GM12874 (cell line): ENCODE measurements at regions not wholly inside any gene's neighbourhood (a gene's known extent, or its start where the extent isn't known, plus 50 kb on each side); places are given as distances from the start of the nearest gene placed in this dataset.

Experiments
- TF ChIP-seq, protein P1 (sequence below): IDR thresholded peaks from 2 replicates; pipeline ENCODE4 v1.5.1; 2011; ENCODE audit warnings: low read depth, mild to moderate bottlenecking, control low read depth, low read length, moderate library complexity; ENCODE audit not compliant: insufficient read depth

DNA sequence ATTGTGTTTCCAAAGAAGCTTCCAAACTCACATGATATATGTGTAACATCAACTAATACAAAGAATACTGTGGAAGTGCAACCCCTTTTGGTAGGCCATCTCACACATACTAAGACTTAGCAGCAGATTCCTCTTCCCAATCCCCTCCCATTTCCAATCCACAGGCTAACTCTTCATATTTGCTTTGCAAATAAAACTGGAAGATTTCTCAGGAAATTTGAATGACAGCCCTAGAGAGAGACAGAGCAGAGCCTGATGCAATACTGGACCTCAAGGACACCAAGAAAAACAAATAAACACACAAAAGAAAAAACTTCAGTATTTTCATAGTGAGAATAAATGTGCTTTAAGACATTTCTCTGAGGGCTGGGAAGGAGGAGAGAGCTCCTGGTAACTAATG is 190.2 kb upstream of the BRINP3 start:
- TF ChIP-seq, protein P1, sequence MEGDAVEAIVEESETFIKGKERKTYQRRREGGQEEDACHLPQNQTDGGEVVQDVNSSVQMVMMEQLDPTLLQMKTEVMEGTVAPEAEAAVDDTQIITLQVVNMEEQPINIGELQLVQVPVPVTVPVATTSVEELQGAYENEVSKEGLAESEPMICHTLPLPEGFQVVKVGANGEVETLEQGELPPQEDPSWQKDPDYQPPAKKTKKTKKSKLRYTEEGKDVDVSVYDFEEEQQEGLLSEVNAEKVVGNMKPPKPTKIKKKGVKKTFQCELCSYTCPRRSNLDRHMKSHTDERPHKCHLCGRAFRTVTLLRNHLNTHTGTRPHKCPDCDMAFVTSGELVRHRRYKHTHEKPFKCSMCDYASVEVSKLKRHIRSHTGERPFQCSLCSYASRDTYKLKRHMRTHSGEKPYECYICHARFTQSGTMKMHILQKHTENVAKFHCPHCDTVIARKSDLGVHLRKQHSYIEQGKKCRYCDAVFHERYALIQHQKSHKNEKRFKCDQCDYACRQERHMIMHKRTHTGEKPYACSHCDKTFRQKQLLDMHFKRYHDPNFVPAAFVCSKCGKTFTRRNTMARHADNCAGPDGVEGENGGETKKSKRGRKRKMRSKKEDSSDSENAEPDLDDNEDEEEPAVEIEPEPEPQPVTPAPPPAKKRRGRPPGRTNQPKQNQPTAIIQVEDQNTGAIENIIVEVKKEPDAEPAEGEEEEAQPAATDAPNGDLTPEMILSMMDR = no peak

DNA sequence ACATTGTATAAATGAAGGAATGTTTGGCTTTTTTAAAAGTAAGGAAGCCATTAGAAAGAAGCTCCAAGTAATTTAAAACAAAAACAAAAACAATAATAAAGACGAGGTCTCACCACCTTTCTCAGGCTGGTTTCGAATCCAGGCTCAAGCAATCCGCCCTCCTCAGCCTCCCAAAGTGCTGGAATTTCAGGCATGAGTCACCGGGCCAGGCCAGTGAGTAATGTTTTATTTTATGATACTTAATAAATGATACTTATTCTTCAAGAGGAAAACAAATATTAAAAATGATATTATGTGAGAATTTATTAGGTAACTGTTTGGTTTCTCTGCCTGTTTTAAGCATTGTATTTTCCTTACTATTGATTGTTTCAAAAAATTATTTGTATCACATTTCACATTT is 201.4 kb upstream of the BRINP3 start:
- TF ChIP-seq, protein P1 = no peak

DNA sequence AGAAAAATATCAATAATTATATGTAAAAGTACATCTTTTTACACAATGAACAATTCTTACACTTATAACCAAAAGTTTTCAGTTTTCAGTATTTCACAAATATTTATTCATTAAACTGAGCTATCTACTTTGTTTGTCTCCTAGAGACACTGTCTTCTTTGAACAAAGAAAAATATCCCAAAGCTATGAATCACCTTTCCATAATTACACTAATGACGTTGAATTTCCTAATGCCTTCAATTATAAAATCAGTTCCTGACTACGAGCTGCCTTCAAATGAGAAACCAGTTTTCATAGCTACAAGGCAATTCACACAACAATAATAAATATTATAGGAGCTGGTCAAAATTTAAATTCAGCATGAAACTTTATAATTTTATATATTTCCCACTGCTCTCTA is 201.8 kb upstream of the BRINP3 start:
- TF ChIP-seq, protein P1 = no peak

DNA sequence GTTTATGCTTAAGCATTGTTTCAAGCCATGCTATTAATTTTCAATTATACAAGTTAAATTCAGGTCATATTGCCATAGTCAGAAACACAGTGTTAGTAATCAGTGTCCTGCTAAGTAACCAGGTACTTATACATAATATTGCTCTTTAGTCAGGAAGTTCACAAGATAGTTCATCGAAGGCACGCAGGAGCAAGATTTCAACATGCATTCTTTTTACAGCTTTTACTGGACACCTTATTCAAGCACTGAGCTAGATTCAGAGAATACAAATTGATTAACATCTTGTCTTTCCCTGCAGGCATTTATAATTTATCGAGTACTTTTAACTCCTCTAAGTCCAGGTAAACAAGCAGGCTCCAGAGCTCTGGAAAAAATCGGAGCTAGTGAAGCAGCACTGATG is 202.3 kb upstream of the BRINP3 start:
- TF ChIP-seq, protein P1 = no peak

DNA sequence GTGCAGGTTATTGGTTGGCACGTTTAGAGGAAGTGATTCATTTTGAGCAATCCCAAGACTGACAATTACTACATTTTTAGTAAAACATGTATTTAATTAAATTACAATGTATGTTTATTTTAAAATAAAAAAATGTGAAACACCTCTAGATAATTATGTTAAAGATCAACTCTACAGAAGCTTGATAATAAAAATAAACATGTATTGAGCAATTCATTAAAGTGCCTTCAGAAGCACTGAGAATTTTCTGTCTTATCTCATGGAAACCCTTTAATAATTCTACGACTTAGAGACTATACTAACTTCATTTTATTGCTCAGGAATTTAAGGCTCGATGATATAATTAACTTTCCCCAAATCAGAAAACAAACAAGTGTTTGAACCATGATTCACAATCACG is 208.0 kb upstream of the BRINP3 start:
- TF ChIP-seq, protein P1 = no peak

DNA sequence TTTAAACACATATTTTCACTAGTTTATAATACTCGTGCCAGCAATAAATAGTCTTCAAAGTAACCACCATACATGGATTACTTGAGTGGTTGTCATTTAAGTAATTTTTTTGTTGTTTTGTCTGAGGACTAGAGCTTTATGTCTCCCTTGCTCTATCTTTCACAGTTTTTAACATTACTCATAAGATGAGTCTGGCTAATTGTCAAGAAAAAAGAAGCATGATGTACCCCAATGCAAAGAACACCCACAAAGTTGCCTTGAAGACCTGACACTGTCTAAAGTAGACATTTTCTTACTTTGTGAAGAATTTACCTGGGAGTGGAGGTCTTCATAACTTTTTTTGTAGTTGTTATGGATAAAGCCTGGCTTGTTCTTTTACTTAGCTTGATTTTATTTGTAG is 210.4 kb upstream of the BRINP3 start:
- TF ChIP-seq, protein P1 = no peak

DNA sequence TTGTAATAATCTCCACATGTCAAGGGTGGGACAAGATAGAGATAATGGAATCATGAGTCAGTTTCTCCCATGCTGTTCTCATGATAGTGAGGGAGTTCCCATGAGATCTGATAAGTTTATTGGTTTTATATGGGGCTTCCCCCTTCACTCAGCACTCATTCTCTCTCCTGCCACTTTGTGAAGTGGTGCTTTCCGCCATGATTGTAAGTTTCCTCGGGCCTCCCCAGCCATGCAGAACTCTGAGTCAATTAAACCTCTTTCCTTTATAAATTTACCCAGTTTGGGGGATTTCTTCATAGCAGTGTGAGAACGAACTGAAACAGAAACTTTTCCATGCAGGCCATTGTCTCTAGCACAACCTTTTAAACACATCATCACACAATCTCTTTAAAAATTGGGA is 221.5 kb upstream of the BRINP3 start:
- TF ChIP-seq, protein P1 = no peak

DNA sequence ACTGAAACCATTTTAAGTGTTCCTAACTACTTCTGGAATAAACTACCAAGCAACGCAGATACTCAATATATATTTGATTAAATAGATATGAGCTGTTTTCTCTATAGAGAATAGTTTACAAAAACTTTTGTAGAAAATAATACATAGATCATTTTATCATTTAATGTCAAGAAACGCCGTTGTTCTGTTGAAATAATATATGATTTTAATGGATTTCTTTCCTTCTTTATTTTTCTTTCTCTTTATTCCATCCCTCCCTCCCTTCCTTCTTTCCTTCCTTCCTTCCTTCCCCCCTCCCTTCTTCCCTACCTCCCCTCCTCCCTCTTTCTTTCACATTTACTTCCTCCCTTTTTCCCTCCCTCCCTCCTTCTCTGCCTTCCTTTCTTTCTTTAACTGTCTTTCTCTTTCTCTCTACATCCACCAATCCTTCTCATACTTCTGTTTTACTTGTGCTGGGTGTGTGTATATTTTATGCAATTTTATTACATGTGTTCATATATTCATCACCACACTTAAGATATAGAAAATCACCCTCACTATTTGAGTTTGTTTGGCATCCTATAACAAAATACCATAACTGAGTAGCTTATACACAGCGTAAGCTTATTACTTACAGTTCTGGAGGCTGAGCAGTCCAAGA is 230.9 kb upstream of the BRINP3 start:
- TF ChIP-seq, protein P1 = no peak
